ENCODE measurements at regions not wholly inside any gene's neighbourhood (a gene's known extent, or its start where the extent isn't known, plus 50 kb on each side); places are given as distances from the start of the nearest gene placed in this dataset.

DNA sequence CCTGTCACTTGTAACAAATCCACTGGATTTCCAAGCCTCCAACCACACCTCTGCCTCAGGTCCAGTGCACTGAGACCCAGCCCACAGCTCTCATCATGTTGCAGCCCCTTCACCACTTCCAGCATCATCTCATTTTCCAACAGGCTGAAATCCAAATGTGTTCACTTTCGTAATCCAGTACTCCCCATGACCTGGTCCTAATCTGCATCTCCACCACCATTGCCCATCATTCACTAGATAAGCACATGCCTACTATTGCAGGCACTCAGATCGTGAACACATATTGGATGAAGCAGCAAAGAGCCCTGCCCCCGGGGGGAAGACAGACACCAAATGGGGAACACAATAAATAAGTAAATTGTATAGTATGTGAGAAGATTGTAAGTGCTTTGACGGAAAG, 76.1 kb upstream of the INSIG1 start:
- Histone ChIP-seq H3K27ac (no peak overlapping the region), H3K27me3 (ENCODE audit: low read depth) (no peaks in the 10 kb centered on the region), H3K4me1 (no peaks in the 10 kb centered on the region), H3K4me3 (no peak overlapping the region), H3K36me3 (no peaks in the 10 kb centered on the region), H3K9me3 (no peaks in the 10 kb centered on the region)
- TF ChIP-seq, protein P1, sequence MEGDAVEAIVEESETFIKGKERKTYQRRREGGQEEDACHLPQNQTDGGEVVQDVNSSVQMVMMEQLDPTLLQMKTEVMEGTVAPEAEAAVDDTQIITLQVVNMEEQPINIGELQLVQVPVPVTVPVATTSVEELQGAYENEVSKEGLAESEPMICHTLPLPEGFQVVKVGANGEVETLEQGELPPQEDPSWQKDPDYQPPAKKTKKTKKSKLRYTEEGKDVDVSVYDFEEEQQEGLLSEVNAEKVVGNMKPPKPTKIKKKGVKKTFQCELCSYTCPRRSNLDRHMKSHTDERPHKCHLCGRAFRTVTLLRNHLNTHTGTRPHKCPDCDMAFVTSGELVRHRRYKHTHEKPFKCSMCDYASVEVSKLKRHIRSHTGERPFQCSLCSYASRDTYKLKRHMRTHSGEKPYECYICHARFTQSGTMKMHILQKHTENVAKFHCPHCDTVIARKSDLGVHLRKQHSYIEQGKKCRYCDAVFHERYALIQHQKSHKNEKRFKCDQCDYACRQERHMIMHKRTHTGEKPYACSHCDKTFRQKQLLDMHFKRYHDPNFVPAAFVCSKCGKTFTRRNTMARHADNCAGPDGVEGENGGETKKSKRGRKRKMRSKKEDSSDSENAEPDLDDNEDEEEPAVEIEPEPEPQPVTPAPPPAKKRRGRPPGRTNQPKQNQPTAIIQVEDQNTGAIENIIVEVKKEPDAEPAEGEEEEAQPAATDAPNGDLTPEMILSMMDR (IDR thresholded peaks at IDR 0.05): no peak
- intact Hi-C loops (cut with DNase I): no loop called here
- no peak for DNase-seq
- ATAC-seq: no peak

DNA sequence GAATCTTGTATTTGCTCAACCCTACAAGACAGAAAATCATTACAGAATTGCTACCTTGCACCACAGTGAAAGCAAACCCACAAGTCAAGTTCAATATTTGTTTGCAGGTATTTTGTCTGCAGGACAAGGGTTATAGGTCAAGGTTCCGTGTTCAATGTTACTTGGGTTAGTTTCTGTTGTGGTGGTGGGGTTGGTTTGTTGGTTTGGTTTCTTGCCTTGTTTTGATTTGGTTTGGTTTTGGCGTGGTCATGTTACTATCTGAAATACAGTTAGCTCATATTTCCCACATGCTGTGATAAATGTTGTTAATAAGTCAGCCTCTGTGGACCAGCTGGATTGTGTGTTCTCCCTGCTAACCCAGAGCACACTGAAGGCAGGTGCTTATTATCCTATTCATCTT, 75.6 kb upstream of the INSIG1 start:
- H3K9me3 ChIP-seq: no peaks in the 10 kb centered on the region
- intact Hi-C loops (cut with DNase I): no loop called here
- ATAC-seq (no peak), DNase-seq (no peak)
- H3K27me3 ChIP-seq (ENCODE audit: low read depth): no peaks in the 10 kb centered on the region
- H3K36me3 ChIP-seq: no peaks in the 10 kb centered on the region
- TF ChIP-seq, protein P1 (IDR thresholded peaks at IDR 0.05): no peak
- H3K27ac ChIP-seq: no peak overlapping the region
- H3K4me3 ChIP-seq: no peak overlapping the region
- no peaks in the 10 kb centered on the region for H3K4me1 ChIP-seq

DNA sequence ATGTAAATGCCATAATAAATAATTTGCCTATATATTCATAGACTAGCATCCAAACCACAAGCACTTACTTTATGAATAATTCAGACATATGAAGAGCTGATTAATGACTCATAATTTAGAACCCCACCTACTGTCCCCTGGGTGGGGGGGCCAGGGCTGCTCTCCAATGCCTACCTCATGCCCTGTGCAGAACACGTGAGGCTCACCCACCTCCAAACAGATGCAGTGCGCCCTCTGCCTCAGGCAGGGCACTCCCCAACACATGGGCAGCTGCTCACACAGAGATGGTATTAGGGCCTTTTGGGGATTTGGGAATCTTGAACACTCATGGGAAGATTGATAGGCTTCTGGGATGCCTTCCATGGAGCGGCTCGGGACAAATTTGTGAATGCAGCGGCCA, 75.1 kb upstream of the INSIG1 start:
- Histone ChIP-seq H3K36me3 (no peaks in the 10 kb centered on the region), H3K27ac (no peak overlapping the region), H3K4me3 (no peak overlapping the region), H3K27me3 (ENCODE audit: low read depth) (peaks cover under 1% of the 10 kb centered on the region), H3K4me1 (no peaks in the 10 kb centered on the region), H3K9me3 (no peaks in the 10 kb centered on the region)
- intact Hi-C loops (cut with DNase I): no loop called here
- TF ChIP-seq, protein P1 (IDR thresholded peaks at IDR 0.05): no peak
- no peak for DNase-seq
- no peak for ATAC-seq

DNA sequence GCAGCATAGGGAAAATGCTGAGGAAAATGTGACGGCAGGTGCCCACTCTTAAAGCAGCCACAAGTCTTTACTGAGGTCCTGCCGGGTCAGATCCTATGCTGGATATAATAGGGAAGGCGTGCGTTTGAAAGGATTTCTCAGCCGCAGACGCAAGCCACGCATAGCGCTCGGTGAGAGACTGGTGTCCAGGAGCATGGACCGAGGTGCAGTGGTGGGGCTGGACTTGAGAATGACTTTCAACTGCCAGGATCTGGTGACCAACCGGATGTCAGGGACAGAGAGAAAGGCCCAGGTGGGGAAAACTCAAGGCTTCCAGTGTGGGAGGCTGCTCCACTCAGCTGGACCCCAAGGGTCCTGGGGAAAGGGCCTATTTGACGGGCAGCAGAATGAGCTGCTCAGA, 74.7 kb upstream of the INSIG1 start:
- intact Hi-C loops (cut with DNase I): no loop called here
- Histone ChIP-seq H3K4me1 (no peaks in the 10 kb centered on the region), H3K27ac (no peak overlapping the region), H3K36me3 (no peaks in the 10 kb centered on the region), H3K27me3 (ENCODE audit: low read depth) (peaks cover 5% of the 10 kb centered on the region), H3K4me3 (no peak overlapping the region), H3K9me3 (no peaks in the 10 kb centered on the region)
- no peak for ATAC-seq
- TF ChIP-seq, protein P1 (IDR thresholded peaks at IDR 0.05): no peak
- DNase-seq: no peak

DNA sequence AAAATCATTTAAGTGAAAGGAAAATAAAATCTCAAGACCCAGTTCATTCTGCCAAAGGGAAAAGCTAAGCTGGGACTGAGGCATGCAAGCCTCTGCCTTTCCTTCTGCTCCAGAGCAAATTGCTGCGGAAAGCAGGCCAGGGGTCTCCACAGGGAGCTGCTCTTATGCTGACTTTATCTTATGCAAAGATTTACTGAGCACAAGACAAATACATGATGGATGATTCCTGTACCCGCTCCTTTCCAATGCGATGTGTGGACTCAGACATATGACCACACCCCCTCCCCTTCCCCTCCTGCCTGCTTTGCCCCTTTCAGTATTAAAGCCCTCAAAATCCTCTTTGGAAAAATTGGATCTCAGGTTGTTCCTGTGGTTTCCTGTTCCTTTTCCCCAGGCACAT, 74.2 kb upstream of the INSIG1 start:
- ATAC-seq (no peak), DNase-seq (no peak)
- peaks cover 5% of the 10 kb centered on the region for H3K27me3 ChIP-seq (ENCODE audit: low read depth)
- intact Hi-C loops (cut with DNase I): no loop called here
- no peak overlapping the region for H3K27ac ChIP-seq
- H3K4me3 ChIP-seq: no peak overlapping the region
- TF ChIP-seq, protein P1 (IDR thresholded peaks at IDR 0.05): no peak
- no peaks in the 10 kb centered on the region for H3K4me1 ChIP-seq
- no peaks in the 10 kb centered on the region for H3K9me3 ChIP-seq
- H3K36me3 ChIP-seq: no peaks in the 10 kb centered on the region

All from lower lobe of right lung (tissue), 2 donors.